Right lobe of liver (tissue), 4 donors: ENCODE measurements at regions not wholly inside any gene's neighbourhood (a gene's known extent, or its start where the extent isn't known, plus 50 kb on each side); places are given as distances from the start of the nearest gene placed in this dataset.

Source experiments
- POLR2A ChIP-seq: fragments of 450-650 bp; IDR thresholded peaks from one replicate; pipeline ENCODE4 v1.6.1; 2017; ENCODE audit warnings: antibody characterized with exemption, mild to moderate bottlenecking
- TF ChIP-seq, protein P1 (sequence below), 4 donors: fragments of 200-600 bp in 3 of 4; fragments of 450-650 bp in 1 of 4; IDR thresholded peaks; one replicate each; pipeline versions ENCODE4 v1.5.1 to v1.8.0; 2016 to 2022; ENCODE audit warnings: antibody characterized with exemption in 4 of 4, mild to moderate bottlenecking in 2 of 4
- donor health status: DM: no; HTN: no; CAD: no.
- donor health status: DM: no; HTN: no; CAD: no.
- donor health status: DM: no; HTN: yes; CAD: no.

DNA sequence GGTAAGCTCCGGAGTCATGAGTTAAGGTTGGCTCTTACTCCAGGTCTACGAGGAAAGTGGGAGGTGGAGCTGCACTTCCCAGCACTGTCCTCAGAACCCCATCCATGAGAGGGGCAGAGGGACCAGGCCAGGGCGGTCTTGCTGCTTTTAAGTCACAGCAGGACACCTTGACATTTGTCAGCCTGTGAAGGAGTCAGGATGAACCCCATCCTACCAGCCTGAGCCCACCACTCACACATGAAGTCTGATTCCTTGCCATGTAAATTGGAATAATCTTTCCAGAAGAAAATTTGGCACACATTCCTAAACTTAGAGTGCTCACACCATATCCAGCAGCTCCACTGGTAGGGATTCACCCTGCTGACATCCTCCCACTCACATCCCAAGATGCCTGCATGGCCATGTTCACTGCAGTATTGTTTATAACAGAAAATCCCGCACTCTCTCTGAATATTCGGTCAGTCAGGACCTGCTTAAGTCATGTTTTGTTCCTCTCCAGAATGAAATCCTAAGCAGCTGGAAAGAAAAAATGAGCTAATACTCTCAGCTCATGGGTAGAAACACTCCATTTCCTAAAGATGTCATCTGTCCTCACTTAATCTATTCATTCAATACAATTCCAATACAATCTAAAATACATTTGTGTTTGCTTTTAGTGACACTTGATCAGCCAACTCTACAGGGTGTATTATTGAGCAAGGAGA lies 79.3 kb upstream of the COL5A1 start:
- TF ChIP-seq POLR2A, result no peak
- TF ChIP-seq, protein P1, sequence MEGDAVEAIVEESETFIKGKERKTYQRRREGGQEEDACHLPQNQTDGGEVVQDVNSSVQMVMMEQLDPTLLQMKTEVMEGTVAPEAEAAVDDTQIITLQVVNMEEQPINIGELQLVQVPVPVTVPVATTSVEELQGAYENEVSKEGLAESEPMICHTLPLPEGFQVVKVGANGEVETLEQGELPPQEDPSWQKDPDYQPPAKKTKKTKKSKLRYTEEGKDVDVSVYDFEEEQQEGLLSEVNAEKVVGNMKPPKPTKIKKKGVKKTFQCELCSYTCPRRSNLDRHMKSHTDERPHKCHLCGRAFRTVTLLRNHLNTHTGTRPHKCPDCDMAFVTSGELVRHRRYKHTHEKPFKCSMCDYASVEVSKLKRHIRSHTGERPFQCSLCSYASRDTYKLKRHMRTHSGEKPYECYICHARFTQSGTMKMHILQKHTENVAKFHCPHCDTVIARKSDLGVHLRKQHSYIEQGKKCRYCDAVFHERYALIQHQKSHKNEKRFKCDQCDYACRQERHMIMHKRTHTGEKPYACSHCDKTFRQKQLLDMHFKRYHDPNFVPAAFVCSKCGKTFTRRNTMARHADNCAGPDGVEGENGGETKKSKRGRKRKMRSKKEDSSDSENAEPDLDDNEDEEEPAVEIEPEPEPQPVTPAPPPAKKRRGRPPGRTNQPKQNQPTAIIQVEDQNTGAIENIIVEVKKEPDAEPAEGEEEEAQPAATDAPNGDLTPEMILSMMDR (IDR thresholded peaks at IDR 0.05), result no peak
